Parathyroid adenoma (tissue), 2 donors: ENCODE measurements at regions not wholly inside any gene's neighbourhood (a gene's known extent, or its start where the extent isn't known, plus 50 kb on each side); places are given as distances from the start of the nearest gene placed in this dataset.

Source experiments
- H2AFZ ChIP-seq: fragments of 300-600 bp; sonication (generic); one replicate; pipeline ENCODE4 v1.7.0; 2017; ENCODE audit warnings: antibody characterized with exemption, mild to moderate bottlenecking
- H3K27ac ChIP-seq: fragments of 300-600 bp; sonication (generic); one replicate; pipeline ENCODE4 v1.7.0; 2017
- H3K27me3 ChIP-seq: fragments of 300-600 bp; sonication (generic); one replicate; pipeline ENCODE4 v1.7.0; 2017; ENCODE audit warnings: low read length; ENCODE audit not compliant: control insufficient read depth, insufficient read depth
- H3K36me3 ChIP-seq: fragments of 300-600 bp; sonication (generic); one replicate; pipeline ENCODE4 v1.7.0; 2017; ENCODE audit warnings: low read length; ENCODE audit not compliant: control insufficient read depth, insufficient read depth
- H3K4me1 ChIP-seq: fragments of 300-600 bp; sonication (generic); one replicate; pipeline ENCODE4 v1.7.0; 2017; ENCODE audit warnings: control low read depth
- H3K4me2 ChIP-seq: fragments of 300-600 bp; sonication (generic); one replicate; pipeline ENCODE4 v1.7.0; 2017; ENCODE audit warnings: low read length
- H3K4me3 ChIP-seq: fragments of 300-600 bp; sonication (generic); one replicate; pipeline ENCODE4 v1.7.0; 2017; ENCODE audit warnings: low read depth, low read length
- H3K79me2 ChIP-seq: fragments of 300-600 bp; sonication (generic); one replicate; pipeline ENCODE4 v1.7.0; 2017; ENCODE audit warnings: control low read depth
- H3K9ac ChIP-seq: fragments of 300-600 bp; sonication (generic); one replicate; pipeline ENCODE4 v1.7.0; 2017; ENCODE audit warnings: mild to moderate bottlenecking
- H3K9me3 ChIP-seq: fragments of 300-600 bp; sonication (generic); one replicate; pipeline ENCODE4 v1.7.0; 2017; ENCODE audit warnings: low read length; ENCODE audit not compliant: control insufficient read depth
- CTCF ChIP-seq: fragments of 300-600 bp; sonication (generic); IDR thresholded peaks from one replicate; pipeline ENCODE4 v1.7.0; 2017; ENCODE audit warnings: antibody characterized with exemption, mild to moderate bottlenecking
- donor health status: primary hyperparathyroidism.

- no peak overlapping the region for H2AFZ ChIP-seq
- H3K4me3 ChIP-seq, result no peak overlapping the region
- TF ChIP-seq CTCF, result no peak
- H3K4me1 ChIP-seq, result no peaks in the 10 kb centered on the region
- H3K4me2 ChIP-seq, result no peak overlapping the region
- H3K27me3 ChIP-seq, result no peaks in the 10 kb centered on the region
- no peaks in the 10 kb centered on the region for H3K79me2 ChIP-seq
- H3K9me3 ChIP-seq, result no peaks in the 10 kb centered on the region
- H3K36me3 ChIP-seq, result no peaks in the 10 kb centered on the region
- no peak overlapping the region for H3K9ac ChIP-seq
- H3K27ac ChIP-seq, result no peak overlapping the region
Observed at GRCh38 chr9:86836797-86837196, 110.5 kb downstream of the GAS1 start.

DNA sequence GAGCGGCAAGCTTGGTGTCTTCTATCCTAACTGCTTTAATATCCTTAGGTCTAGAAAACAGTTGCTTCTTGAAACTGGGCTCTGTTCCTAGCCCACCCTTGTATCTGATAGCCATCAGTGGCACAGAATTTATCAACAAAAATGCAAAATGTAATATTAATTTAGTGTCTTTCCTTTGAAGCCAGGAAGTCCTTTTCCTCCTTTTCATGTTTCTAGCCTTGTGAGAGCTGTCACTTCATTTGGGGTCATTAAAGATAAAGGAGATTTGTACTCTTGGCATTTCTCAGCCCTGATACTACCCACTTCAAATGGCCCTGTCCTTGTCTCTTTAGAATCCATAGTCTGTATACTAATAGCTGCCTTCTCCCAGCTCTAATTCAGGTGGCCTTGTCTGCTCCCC, 111.0 kb downstream of the GAS1 start:
- Histone ChIP-seq H3K27ac (no peak overlapping the region), H3K9me3 (no peaks in the 10 kb centered on the region), H3K4me1 (no peaks in the 10 kb centered on the region), H3K79me2 (no peaks in the 10 kb centered on the region), H3K36me3 (no peaks in the 10 kb centered on the region), H3K9ac (no peak overlapping the region), H3K4me2 (no peak overlapping the region), H3K27me3 (no peaks in the 10 kb centered on the region), H3K4me3 (no peak overlapping the region), H2AFZ (no peak overlapping the region)
- TF ChIP-seq CTCF, result no peak

DNA sequence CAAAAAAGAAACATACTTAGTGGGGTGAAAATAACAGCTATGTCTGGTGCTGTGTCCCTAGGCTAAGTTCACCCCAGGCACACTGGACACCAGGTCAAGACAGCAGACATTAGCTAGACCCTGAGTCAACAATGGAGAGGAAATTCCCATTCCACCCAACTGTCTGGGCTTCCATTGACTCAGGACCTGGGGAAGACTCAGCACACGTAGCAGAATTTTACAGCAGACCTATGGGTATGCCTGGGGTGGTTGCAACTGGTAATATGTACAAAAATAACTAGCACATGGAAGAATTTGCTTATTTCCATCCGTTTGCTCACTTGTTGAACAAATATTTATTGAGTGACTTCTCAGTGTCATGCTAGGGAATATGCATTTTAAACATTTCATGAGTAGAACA, 117.0 kb downstream of the GAS1 start:
- Histone ChIP-seq H3K9me3 (no peaks in the 10 kb centered on the region), H3K36me3 (no peaks in the 10 kb centered on the region), H3K27ac (no peak overlapping the region), H3K9ac (no peak overlapping the region), H3K4me3 (no peak overlapping the region), H3K4me1 (no peaks in the 10 kb centered on the region), H3K79me2 (no peaks in the 10 kb centered on the region), H2AFZ (no peak overlapping the region), H3K4me2 (no peak overlapping the region), H3K27me3 (no peaks in the 10 kb centered on the region)
- TF ChIP-seq CTCF, result no peak

- H3K4me2 ChIP-seq, result no peak overlapping the region
- H3K4me1 ChIP-seq, result no peaks in the 10 kb centered on the region
- no peak for TF ChIP-seq CTCF
- H2AFZ ChIP-seq, result no peak overlapping the region
- H3K36me3 ChIP-seq, result no peaks in the 10 kb centered on the region
- no peaks in the 10 kb centered on the region for H3K27me3 ChIP-seq
- H3K79me2 ChIP-seq, result no peaks in the 10 kb centered on the region
- H3K27ac ChIP-seq, result no peak overlapping the region
- H3K9me3 ChIP-seq, result no peaks in the 10 kb centered on the region
- H3K9ac ChIP-seq, result no peak overlapping the region
- H3K4me3 ChIP-seq, result no peak overlapping the region
Observed at GRCh38 chr9:86829496-86830046, 117.7 kb downstream of the GAS1 start.

- H2AFZ ChIP-seq, result no peak overlapping the region
- H3K79me2 ChIP-seq, result no peaks in the 10 kb centered on the region
- no peaks in the 10 kb centered on the region for H3K9me3 ChIP-seq
- H3K27me3 ChIP-seq, result no peaks in the 10 kb centered on the region
- TF ChIP-seq CTCF, result no peak
- H3K4me3 ChIP-seq, result no peak overlapping the region
- no peak overlapping the region for H3K4me2 ChIP-seq
- H3K27ac ChIP-seq, result no peak overlapping the region
- H3K9ac ChIP-seq, result no peak overlapping the region
- H3K36me3 ChIP-seq, result no peaks in the 10 kb centered on the region
- H3K4me1 ChIP-seq, result no peaks in the 10 kb centered on the region
Observed at GRCh38 chr9:86828631-86829030, 118.7 kb downstream of the GAS1 start.
